Testis (tissue), 2 donors: ENCODE measurements at regions not wholly inside any gene's neighbourhood (a gene's known extent, or its start where the extent isn't known, plus 50 kb on each side); places are given as distances from the start of the nearest gene placed in this dataset.

ENCODE experiments used
- CTCF ChIP-seq, 3 experiments: fragments of 450-650 bp in 2 of 3; fragments of 200-600 bp in 1 of 3; sonication (generic) in 1 of 3; IDR thresholded peaks; one replicate each; pipeline ENCODE4 v1.5.1; 2016 to 2019; ENCODE audit warnings: antibody characterized with exemption in 3 of 3, mild to moderate bottlenecking in 2 of 3, moderate library complexity in 1 of 3
- POLR2A ChIP-seq: fragments of 450-650 bp; IDR thresholded peaks from one replicate; pipeline ENCODE4 v1.6.1; 2017; ENCODE audit warnings: antibody characterized with exemption, mild to moderate bottlenecking, moderate library complexity

- no peak for TF ChIP-seq CTCF (IDR thresholded peaks at IDR 0.05)
- TF ChIP-seq POLR2A, result no peak
Measured at GRCh38 chrX:1743105-1743504, 128.2 kb downstream of the ASMT start.
